ENCODE measurements at regions not wholly inside any gene's neighbourhood (a gene's known extent, or its start where the extent isn't known, plus 50 kb on each side); places are given as distances from the start of the nearest gene placed in this dataset.
"Not testable (repeated sequence)": the region's sequence is repeated elsewhere in the genome, so short reads cannot be mapped to it uniquely, and the experiment has no call there.

- not testable (repeated sequence) for H3K4me3 ChIP-seq (ENCODE audit: extremely low read depth, insufficient read depth, low read length, poor library complexity, severe bottlenecking); H3K36me3 ChIP-seq (ENCODE audit: control insufficient read depth, insufficient read depth, low read length); H3K9me3 ChIP-seq (ENCODE audit: control insufficient read depth, low read length); H3K27ac ChIP-seq (ENCODE audit: low read depth, low read length, severe bottlenecking); H3K4me1 ChIP-seq (ENCODE audit: control insufficient read depth, insufficient read depth, low read length, poor library complexity, severe bottlenecking)
- 85 to 88% methylated on average over 10 to 12 of the region's 12 CpGs for WGBS, 2 experiments (ENCODE audit: insufficient coverage in 2 of 2)
These were observed 206.8 kb upstream of the FBXO33 start for GRCh38 chr14:39639009-39639408.

GRCh38 chr14:39628087-39628486 lies 195.9 kb upstream of the FBXO33 start:
- Histone ChIP-seq H3K36me3 (ENCODE audit: control insufficient read depth, insufficient read depth, low read length) (no peaks in the 10 kb centered on the region), H3K9me3 (ENCODE audit: control insufficient read depth, low read length) (no peaks in the 10 kb centered on the region), H3K27ac (ENCODE audit: low read depth, low read length, severe bottlenecking) (no peak overlapping the region), H3K4me1 (ENCODE audit: control insufficient read depth, insufficient read depth, low read length, poor library complexity, severe bottlenecking) (no peaks in the 10 kb centered on the region), H3K4me3 (ENCODE audit: extremely low read depth, insufficient read depth, low read length, poor library complexity, severe bottlenecking) (no peak overlapping the region)
- WGBS, 2 experiments (ENCODE audit: insufficient coverage in 2 of 2), result no CpG with 5 or more reads among the region's 3 CpGs

- Histone ChIP-seq H3K9me3 (ENCODE audit: control insufficient read depth, low read length) (no peaks in the 10 kb centered on the region), H3K27ac (ENCODE audit: low read depth, low read length, severe bottlenecking) (no peak overlapping the region), H3K36me3 (ENCODE audit: control insufficient read depth, insufficient read depth, low read length) (no peaks in the 10 kb centered on the region), H3K4me1 (ENCODE audit: control insufficient read depth, insufficient read depth, low read length, poor library complexity, severe bottlenecking) (no peaks in the 10 kb centered on the region), H3K4me3 (ENCODE audit: extremely low read depth, insufficient read depth, low read length, poor library complexity, severe bottlenecking) (no peak overlapping the region)
- WGBS, 2 experiments (ENCODE audit: insufficient coverage in 2 of 2), result 95% methylated on average over 11 to 14 of the region's 17 CpGs
These were observed 194.7 kb upstream of the FBXO33 start for GRCh38 chr14:39626589-39627576.

- H3K27ac ChIP-seq (ENCODE audit: low read depth, low read length, severe bottlenecking), result no peak overlapping the region
- no peaks in the 10 kb centered on the region for H3K4me1 ChIP-seq (ENCODE audit: control insufficient read depth, insufficient read depth, low read length, poor library complexity, severe bottlenecking)
- H3K36me3 ChIP-seq (ENCODE audit: control insufficient read depth, insufficient read depth, low read length), result no peaks in the 10 kb centered on the region
- WGBS, 2 experiments (ENCODE audit: insufficient coverage in 2 of 2), result no CpG with 5 or more reads among the region's 1 CpG
- H3K9me3 ChIP-seq (ENCODE audit: control insufficient read depth, low read length), result no peaks in the 10 kb centered on the region
- no peak overlapping the region for H3K4me3 ChIP-seq (ENCODE audit: extremely low read depth, insufficient read depth, low read length, poor library complexity, severe bottlenecking)
These were observed 189.4 kb upstream of the FBXO33 start for GRCh38 chr14:39621678-39622077.

- WGBS, 2 experiments (ENCODE audit: insufficient coverage in 2 of 2), result no CpG with 5 or more reads among the region's 2 CpGs
- H3K4me1 ChIP-seq (ENCODE audit: control insufficient read depth, insufficient read depth, low read length, poor library complexity, severe bottlenecking), result no peaks in the 10 kb centered on the region
- no peak overlapping the region for H3K27ac ChIP-seq (ENCODE audit: low read depth, low read length, severe bottlenecking)
- no peak overlapping the region for H3K4me3 ChIP-seq (ENCODE audit: extremely low read depth, insufficient read depth, low read length, poor library complexity, severe bottlenecking)
- no peaks in the 10 kb centered on the region for H3K9me3 ChIP-seq (ENCODE audit: control insufficient read depth, low read length)
- H3K36me3 ChIP-seq (ENCODE audit: control insufficient read depth, insufficient read depth, low read length), result no peaks in the 10 kb centered on the region
These were observed 189.0 kb upstream of the FBXO33 start for GRCh38 chr14:39621223-39621622.

GRCh38 chr14:39617537-39617936 lies 185.3 kb upstream of the FBXO33 start:
- Histone ChIP-seq H3K9me3 (ENCODE audit: control insufficient read depth, low read length) (no peaks in the 10 kb centered on the region), H3K4me3 (ENCODE audit: extremely low read depth, insufficient read depth, low read length, poor library complexity, severe bottlenecking) (no peak overlapping the region), H3K36me3 (ENCODE audit: control insufficient read depth, insufficient read depth, low read length) (no peaks in the 10 kb centered on the region), H3K27ac (ENCODE audit: low read depth, low read length, severe bottlenecking) (no peak overlapping the region), H3K4me1 (ENCODE audit: control insufficient read depth, insufficient read depth, low read length, poor library complexity, severe bottlenecking) (peaks cover 18% of the 10 kb centered on the region)
- WGBS, 2 experiments (ENCODE audit: insufficient coverage in 2 of 2), result no CpG with 5 or more reads among the region's 1 CpG

- Histone ChIP-seq H3K9me3 (ENCODE audit: control insufficient read depth, low read length) (no peaks in the 10 kb centered on the region), H3K4me1 (ENCODE audit: control insufficient read depth, insufficient read depth, low read length, poor library complexity, severe bottlenecking) (peaks cover 18% of the 10 kb centered on the region), H3K27ac (ENCODE audit: low read depth, low read length, severe bottlenecking) (no peak overlapping the region), H3K4me3 (ENCODE audit: extremely low read depth, insufficient read depth, low read length, poor library complexity, severe bottlenecking) (no peak overlapping the region), H3K36me3 (ENCODE audit: control insufficient read depth, insufficient read depth, low read length) (no peaks in the 10 kb centered on the region)
- WGBS, 2 experiments (ENCODE audit: insufficient coverage in 2 of 2), result 100% methylated on average over 1 of the region's 2 CpGs; no CpG with 5 or more reads in 1 of the 2 experiments
These were observed 183.1 kb upstream of the FBXO33 start for GRCh38 chr14:39615352-39615751.

GRCh38 chr14:39614297-39614923 lies 182.2 kb upstream of the FBXO33 start:
- 90 to 95% methylated on average over 2 of the region's 3 CpGs for WGBS, 2 experiments (ENCODE audit: insufficient coverage in 2 of 2)
- Histone ChIP-seq H3K4me1 (ENCODE audit: control insufficient read depth, insufficient read depth, low read length, poor library complexity, severe bottlenecking) (peaks cover 18% of the 10 kb centered on the region), H3K9me3 (ENCODE audit: control insufficient read depth, low read length) (no peaks in the 10 kb centered on the region), H3K4me3 (ENCODE audit: extremely low read depth, insufficient read depth, low read length, poor library complexity, severe bottlenecking) (no peak overlapping the region), H3K36me3 (ENCODE audit: control insufficient read depth, insufficient read depth, low read length) (no peaks in the 10 kb centered on the region), H3K27ac (ENCODE audit: low read depth, low read length, severe bottlenecking) (no peak overlapping the region)

- Histone ChIP-seq H3K4me1 (ENCODE audit: control insufficient read depth, insufficient read depth, low read length, poor library complexity, severe bottlenecking) (peaks cover 3% of the 10 kb centered on the region), H3K36me3 (ENCODE audit: control insufficient read depth, insufficient read depth, low read length) (no peaks in the 10 kb centered on the region), H3K27ac (ENCODE audit: low read depth, low read length, severe bottlenecking) (no peak overlapping the region), H3K9me3 (ENCODE audit: control insufficient read depth, low read length) (no peaks in the 10 kb centered on the region), H3K4me3 (ENCODE audit: extremely low read depth, insufficient read depth, low read length, poor library complexity, severe bottlenecking) (no peak overlapping the region)
These were observed 176.9 kb upstream of the FBXO33 start for GRCh38 chr14:39609119-39609518.

- H3K4me3 ChIP-seq (ENCODE audit: extremely low read depth, insufficient read depth, low read length, poor library complexity, severe bottlenecking), result no peak overlapping the region
- H3K27ac ChIP-seq (ENCODE audit: low read depth, low read length, severe bottlenecking), result no peak overlapping the region
- no peaks in the 10 kb centered on the region for H3K9me3 ChIP-seq (ENCODE audit: control insufficient read depth, low read length)
- no CpG with 5 or more reads among the region's 1 CpG for WGBS, 2 experiments (ENCODE audit: insufficient coverage in 2 of 2)
- H3K4me1 ChIP-seq (ENCODE audit: control insufficient read depth, insufficient read depth, low read length, poor library complexity, severe bottlenecking), result no peaks in the 10 kb centered on the region
- H3K36me3 ChIP-seq (ENCODE audit: control insufficient read depth, insufficient read depth, low read length), result no peaks in the 10 kb centered on the region
These were observed 175.7 kb upstream of the FBXO33 start for GRCh38 chr14:39607978-39608377.

- no peak overlapping the region for H3K27ac ChIP-seq (ENCODE audit: low read depth, low read length, severe bottlenecking)
- no peaks in the 10 kb centered on the region for H3K4me1 ChIP-seq (ENCODE audit: control insufficient read depth, insufficient read depth, low read length, poor library complexity, severe bottlenecking)
- H3K36me3 ChIP-seq (ENCODE audit: control insufficient read depth, insufficient read depth, low read length), result no peaks in the 10 kb centered on the region
- WGBS, 2 experiments (ENCODE audit: insufficient coverage in 2 of 2), result 89 to 100% methylated on average over 1 of the region's 1 CpG
- H3K4me3 ChIP-seq (ENCODE audit: extremely low read depth, insufficient read depth, low read length, poor library complexity, severe bottlenecking), result no peak overlapping the region
- no peaks in the 10 kb centered on the region for H3K9me3 ChIP-seq (ENCODE audit: control insufficient read depth, low read length)
These were observed 171.7 kb upstream of the FBXO33 start for GRCh38 chr14:39603942-39604341.

All from mesodermal cell (in vitro differentiated cells).